Activated CD8-positive, alpha-beta T cell treated with anti-CD3 and anti-CD28 coated beads, Interleukin-2, amount 10 ng/mL, durations not matched to agents 7 days and 5 days (primary cell): ENCODE measurements at regions not wholly inside any gene's neighbourhood (a gene's known extent, or its start where the extent isn't known, plus 50 kb on each side); places are given as distances from the start of the nearest gene placed in this dataset.

Experiments
- ATAC-seq: fragments of 150-1000 bp; cut with Tn5 transposase; one replicate; pipeline ENCODE4 v1.10.0; 2021; ENCODE audit warnings: moderate library complexity
- CTCF ChIA-PET: fragments of 350-600 bp; sonication (Branson Sonifier 250); formaldehyde crosslinking; loops from one replicate; lab custom pipeline; 2021; ENCODE audit warnings: antibody characterized with exemption; lab: Charles Lee
- POLR2A ChIA-PET: fragments of 350-600 bp; sonication (Branson Sonifier 250); formaldehyde crosslinking; loops from one replicate; lab custom pipeline; 2021; ENCODE audit warnings: antibody characterized with exemption; lab: Charles Lee
- DNase-seq: peaks from one replicate; pipeline ENCODE4 v3.0.0-alpha.2; 2020
- H3K27ac Mint-ChIP-seq: one replicate; pipeline ENCODE4 v1.8.0; 2021; ENCODE audit warnings: mild to moderate bottlenecking, mixed read lengths
- H3K27me3 Mint-ChIP-seq: one replicate; pipeline ENCODE4 v1.8.0; 2021; ENCODE audit warnings: low read depth, mixed read lengths
- H3K36me3 Mint-ChIP-seq: one replicate; pipeline ENCODE4 v1.8.0; 2021; ENCODE audit warnings: low read depth, mixed read lengths
- H3K4me1 Mint-ChIP-seq: one replicate; pipeline ENCODE4 v1.8.0; 2021; ENCODE audit warnings: low read depth, mixed read lengths
- H3K4me3 Mint-ChIP-seq: one replicate; pipeline ENCODE4 v1.8.0; 2021; ENCODE audit warnings: mild to moderate bottlenecking, mixed read lengths
- H3K9me3 Mint-ChIP-seq: one replicate; pipeline ENCODE4 v1.8.0; 2022; ENCODE audit warnings: mixed read lengths; ENCODE audit not compliant: insufficient read depth

- DNase-seq (no peak), ATAC-seq (no peak)
- H3K9me3 Mint-ChIP-seq = no peaks in the 10 kb centered on the region
- no peak overlapping the region for H3K27ac Mint-ChIP-seq
- H3K4me1 Mint-ChIP-seq = no peaks in the 10 kb centered on the region
- no peaks in the 10 kb centered on the region for H3K27me3 Mint-ChIP-seq
- CTCF ChIA-PET = interaction anchor here (0.5 kb wide), 1 partner anchor 263 kb away, joined by 3 read pairs; no protein-coding TSS in a partner anchor
- H3K4me3 Mint-ChIP-seq = no peak overlapping the region
- H3K36me3 Mint-ChIP-seq = no peaks in the 10 kb centered on the region
- POLR2A ChIA-PET = no interaction called here
Observed at GRCh38 chr6:113488812-113489685, 368.1 kb upstream of the MARCKS start.

- Mint-ChIP-seq H3K27ac (no peak overlapping the region), H3K4me3 (no peak overlapping the region), H3K36me3 (no peaks in the 10 kb centered on the region), H3K4me1 (no peaks in the 10 kb centered on the region), H3K9me3 (no peaks in the 10 kb centered on the region), H3K27me3 (no peaks in the 10 kb centered on the region)
- CTCF ChIA-PET = no interaction called here
- ATAC-seq = no peak
- POLR2A ChIA-PET = no interaction called here
- no peak for DNase-seq
Observed at GRCh38 chr6:113489952-113490746, 367.0 kb upstream of the MARCKS start.

GRCh38 chr6:113491376-113491775, 365.8 kb upstream of the MARCKS start:
- POLR2A ChIA-PET = no interaction called here
- no peaks in the 10 kb centered on the region for H3K27me3 Mint-ChIP-seq
- no peak overlapping the region for H3K4me3 Mint-ChIP-seq
- CTCF ChIA-PET = no interaction called here
- H3K36me3 Mint-ChIP-seq = no peaks in the 10 kb centered on the region
- H3K4me1 Mint-ChIP-seq = no peaks in the 10 kb centered on the region
- DNase-seq (no peak), ATAC-seq (no peak)
- no peak overlapping the region for H3K27ac Mint-ChIP-seq
- H3K9me3 Mint-ChIP-seq = no peaks in the 10 kb centered on the region

GRCh38 chr6:113493991-113494390, 363.2 kb upstream of the MARCKS start:
- Mint-ChIP-seq H3K27me3 (no peaks in the 10 kb centered on the region), H3K9me3 (no peaks in the 10 kb centered on the region), H3K27ac (no peak overlapping the region), H3K4me3 (no peak overlapping the region), H3K36me3 (no peaks in the 10 kb centered on the region), H3K4me1 (no peaks in the 10 kb centered on the region)
- ATAC-seq (no peak), DNase-seq (no peak)
- POLR2A ChIA-PET = no interaction called here
- CTCF ChIA-PET = no interaction called here

- Mint-ChIP-seq H3K4me1 (no peaks in the 10 kb centered on the region), H3K4me3 (no peak overlapping the region), H3K27ac (no peak overlapping the region), H3K9me3 (no peaks in the 10 kb centered on the region), H3K27me3 (no peaks in the 10 kb centered on the region), H3K36me3 (no peaks in the 10 kb centered on the region)
- DNase-seq (no peak), ATAC-seq (no peak)
- POLR2A ChIA-PET = no interaction called here
- CTCF ChIA-PET = no interaction called here
Observed at GRCh38 chr6:113495521-113495920, 361.6 kb upstream of the MARCKS start.

GRCh38 chr6:113496166-113496565, 361.0 kb upstream of the MARCKS start:
- H3K36me3 Mint-ChIP-seq = no peaks in the 10 kb centered on the region
- CTCF ChIA-PET = no interaction called here
- no peak overlapping the region for H3K27ac Mint-ChIP-seq
- no peak overlapping the region for H3K4me3 Mint-ChIP-seq
- no peak for ATAC-seq
- H3K9me3 Mint-ChIP-seq = no peaks in the 10 kb centered on the region
- H3K27me3 Mint-ChIP-seq = no peaks in the 10 kb centered on the region
- POLR2A ChIA-PET = no interaction called here
- H3K4me1 Mint-ChIP-seq = no peaks in the 10 kb centered on the region
- no peak for DNase-seq

- Mint-ChIP-seq H3K27me3 (no peaks in the 10 kb centered on the region), H3K4me3 (no peak overlapping the region)
- POLR2A ChIA-PET = no interaction called here
Observed at GRCh38 chr6:113500221-113500620, 356.9 kb upstream of the MARCKS start.

GRCh38 chr6:113505084-113505699, 352.0 kb upstream of the MARCKS start:
- ChIA-PET CTCF (no interaction called here), POLR2A (no interaction called here)
- H3K27ac Mint-ChIP-seq = no peak overlapping the region
- H3K4me3 Mint-ChIP-seq = no peak overlapping the region
- H3K4me1 Mint-ChIP-seq = no peaks in the 10 kb centered on the region
- H3K36me3 Mint-ChIP-seq = no peaks in the 10 kb centered on the region
- ATAC-seq = no peak
- H3K27me3 Mint-ChIP-seq = no peaks in the 10 kb centered on the region
- no peak for DNase-seq
- H3K9me3 Mint-ChIP-seq = no peaks in the 10 kb centered on the region

More at GRCh38 chr6:113500221-113500620, 356.9 kb upstream of the MARCKS start:
- DNase-seq (no peak), ATAC-seq (no peak)
- H3K27ac Mint-ChIP-seq = no peak overlapping the region
- no peaks in the 10 kb centered on the region for H3K9me3 Mint-ChIP-seq
- no peaks in the 10 kb centered on the region for H3K4me1 Mint-ChIP-seq
- H3K36me3 Mint-ChIP-seq = no peaks in the 10 kb centered on the region
- CTCF ChIA-PET = no interaction called here

- ChIA-PET CTCF (no interaction called here), POLR2A (no interaction called here)
- H3K9me3 Mint-ChIP-seq = no peaks in the 10 kb centered on the region
- ATAC-seq (no peak), DNase-seq (no peak)
- H3K36me3 Mint-ChIP-seq = no peaks in the 10 kb centered on the region
- no peak overlapping the region for H3K4me3 Mint-ChIP-seq
- no peak overlapping the region for H3K27ac Mint-ChIP-seq
- H3K27me3 Mint-ChIP-seq = no peaks in the 10 kb centered on the region
- H3K4me1 Mint-ChIP-seq = no peaks in the 10 kb centered on the region
Observed at GRCh38 chr6:113508249-113508648, 348.9 kb upstream of the MARCKS start.

- ChIA-PET POLR2A (no interaction called here), CTCF (no interaction called here)
- Mint-ChIP-seq H3K4me1 (no peaks in the 10 kb centered on the region), H3K27ac (no peak overlapping the region), H3K4me3 (no peak overlapping the region), H3K9me3 (no peaks in the 10 kb centered on the region), H3K27me3 (no peaks in the 10 kb centered on the region), H3K36me3 (no peaks in the 10 kb centered on the region)
- DNase-seq (no peak), ATAC-seq (no peak)
Observed at GRCh38 chr6:113511100-113511499, 346.0 kb upstream of the MARCKS start.

- ATAC-seq = no peak
- POLR2A ChIA-PET = interaction anchor here (0.6 kb wide), 1 partner anchor 979 kb away, joined by 3 read pairs; no protein-coding TSS in a partner anchor
Observed at GRCh38 chr6:113512576-113512975, 344.6 kb upstream of the MARCKS start.

GRCh38 chr6:113513086-113513485, 344.1 kb upstream of the MARCKS start:
- H3K36me3 Mint-ChIP-seq = no peaks in the 10 kb centered on the region
- ChIA-PET POLR2A (no interaction called here), CTCF (no interaction called here)
- H3K9me3 Mint-ChIP-seq = no peaks in the 10 kb centered on the region
- no peaks in the 10 kb centered on the region for H3K4me1 Mint-ChIP-seq
- no peak for DNase-seq
- no peaks in the 10 kb centered on the region for H3K27me3 Mint-ChIP-seq
- H3K4me3 Mint-ChIP-seq = no peak overlapping the region
- ATAC-seq = no peak
- H3K27ac Mint-ChIP-seq = no peak overlapping the region

More at GRCh38 chr6:113512576-113512975, 344.6 kb upstream of the MARCKS start:
- Mint-ChIP-seq H3K27ac (no peak overlapping the region), H3K9me3 (no peaks in the 10 kb centered on the region), H3K4me3 (no peak overlapping the region), H3K4me1 (no peaks in the 10 kb centered on the region), H3K27me3 (no peaks in the 10 kb centered on the region), H3K36me3 (no peaks in the 10 kb centered on the region)
- DNase-seq = no peak
- CTCF ChIA-PET = no interaction called here
